GM04504 (cell line): ENCODE measurements at regions not wholly inside any gene's neighbourhood (a gene's known extent, or its start where the extent isn't known, plus 50 kb on each side); places are given as distances from the start of the nearest gene placed in this dataset.

Experiments used
- DNase-seq: peaks from one replicate; pipeline ENCODE4 v3.0.0-alpha.2; 2012; ENCODE audit warnings: low read depth

DNA sequence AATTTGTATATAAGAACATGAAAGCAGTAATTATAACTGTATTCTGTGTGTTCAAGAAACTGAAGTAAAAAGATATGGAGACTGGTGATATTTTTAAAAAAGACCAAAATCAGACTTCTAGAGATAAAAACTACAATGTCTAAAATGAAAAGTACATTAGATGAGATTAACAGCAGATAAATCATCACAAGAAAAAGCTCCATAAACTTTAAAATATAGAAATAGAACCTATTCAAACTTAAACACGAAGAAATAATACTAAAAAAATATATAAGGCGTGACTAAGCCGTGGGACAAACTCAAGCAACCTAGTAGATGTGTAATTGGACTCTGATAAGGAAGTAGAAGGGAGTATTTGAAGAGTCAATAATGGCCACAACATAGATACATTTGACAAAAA is 189.1 kb upstream of the ZMIZ1 start:
- DNase-seq = no peak

GRCh38 chr10:78886129-78886528 is 182.6 kb upstream of the ZMIZ1 start:
- DNase-seq = no peak

GRCh38 chr10:78889536-78890063 is 179.2 kb upstream of the ZMIZ1 start:
- no peak for DNase-seq

- DNase-seq = no peak
Observed at GRCh38 chr10:78890506-78890905, 178.3 kb upstream of the ZMIZ1 start.

GRCh38 chr10:78891741-78892140 is 177.0 kb upstream of the ZMIZ1 start:
- DNase-seq = no peak

DNA sequence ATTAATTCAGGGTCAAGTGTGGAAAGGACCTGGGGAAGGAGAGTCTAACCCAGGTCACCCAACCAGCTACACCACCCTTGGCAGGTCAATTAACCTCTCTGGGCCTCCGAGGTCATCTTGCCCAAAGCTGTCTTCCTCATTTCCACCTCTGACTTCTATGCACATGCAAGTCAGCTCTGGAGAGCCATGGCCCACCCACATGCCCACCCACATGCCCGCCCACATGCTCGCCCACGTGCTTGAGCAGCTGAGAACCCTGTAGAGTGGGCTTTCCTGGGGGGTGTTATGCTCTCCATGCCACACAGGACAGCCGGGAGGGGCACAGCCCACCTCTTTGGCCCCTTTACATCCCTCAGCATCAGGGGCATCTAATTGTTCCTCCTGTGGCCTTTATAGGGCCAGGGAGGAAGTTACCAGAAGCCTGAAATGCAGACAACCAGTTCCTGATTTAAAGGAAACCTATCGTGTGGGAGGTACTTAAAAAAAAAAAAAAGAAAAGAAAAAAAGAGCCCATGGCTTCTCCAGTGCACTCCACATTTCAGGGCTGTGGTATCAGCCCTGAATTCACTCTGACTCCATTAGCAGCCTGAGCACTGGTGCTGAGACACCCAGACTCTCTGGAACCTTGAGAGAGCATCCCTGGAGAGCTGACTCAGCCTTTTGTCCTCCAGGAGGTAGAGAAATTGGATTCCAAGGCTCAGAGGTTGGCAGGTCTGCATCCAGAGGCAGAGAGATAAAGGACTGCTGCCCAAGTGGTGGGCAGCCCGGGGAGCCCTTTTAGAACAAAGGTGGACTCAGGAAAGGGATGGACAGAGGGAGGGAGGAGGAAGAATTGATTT is 176.2 kb upstream of the ZMIZ1 start:
- DNase-seq = no peak

DNA sequence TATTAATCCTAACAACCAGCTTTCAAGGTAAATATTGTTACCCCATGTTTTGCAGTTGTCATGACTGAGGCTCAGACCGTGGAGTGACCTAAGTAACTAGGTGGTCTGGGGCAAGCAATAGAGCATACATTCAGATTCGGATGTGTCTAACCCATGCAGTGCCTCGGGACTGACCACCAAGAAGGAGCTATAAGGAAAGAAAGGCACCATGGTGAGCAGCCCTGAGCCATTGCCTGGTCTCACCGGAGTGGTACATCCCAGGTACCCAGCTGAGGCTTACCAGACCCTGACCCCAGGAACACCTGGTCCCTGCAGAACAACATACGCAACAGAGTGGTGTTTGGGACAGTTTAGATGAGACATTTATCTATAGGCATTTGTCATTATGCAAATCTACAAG is 175.5 kb upstream of the ZMIZ1 start:
- DNase-seq = no peak

DNA sequence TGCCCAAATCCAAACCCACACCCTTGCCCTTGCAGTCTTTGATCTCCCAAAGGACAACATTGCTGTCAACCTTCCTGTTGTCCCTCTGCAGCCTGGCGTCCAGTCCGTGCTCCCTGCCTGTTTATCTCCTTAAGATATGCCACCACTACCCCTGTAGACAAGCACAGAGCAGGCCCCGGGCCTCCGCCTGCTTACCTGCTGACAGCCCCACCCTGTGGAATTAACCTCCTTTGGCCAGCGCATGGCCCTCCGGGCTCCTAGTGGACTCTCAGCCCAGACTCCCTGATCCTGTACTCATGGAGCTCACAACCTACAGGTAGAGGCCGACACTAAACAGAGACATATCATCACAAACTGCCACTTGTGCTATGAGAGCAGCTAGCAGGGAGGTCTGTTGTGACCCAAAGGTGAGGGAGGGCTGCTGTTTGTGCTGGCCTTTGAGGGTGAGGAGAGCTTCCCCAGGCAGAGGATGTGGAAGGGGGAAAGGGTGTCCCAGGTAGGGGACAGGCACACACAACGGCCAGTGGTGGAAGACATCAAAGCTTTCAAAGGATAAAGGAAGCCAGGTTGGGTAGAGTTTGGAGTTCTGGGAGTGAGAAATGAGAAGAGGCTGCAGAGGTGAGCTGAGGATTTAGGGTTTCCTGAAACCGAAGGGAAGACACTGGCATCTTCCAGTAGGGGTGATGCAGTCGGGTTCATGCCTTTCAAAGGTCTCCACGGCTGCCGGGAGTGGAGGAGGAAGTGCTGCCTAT is 174.5 kb upstream of the ZMIZ1 start:
- no peak for DNase-seq

DNA sequence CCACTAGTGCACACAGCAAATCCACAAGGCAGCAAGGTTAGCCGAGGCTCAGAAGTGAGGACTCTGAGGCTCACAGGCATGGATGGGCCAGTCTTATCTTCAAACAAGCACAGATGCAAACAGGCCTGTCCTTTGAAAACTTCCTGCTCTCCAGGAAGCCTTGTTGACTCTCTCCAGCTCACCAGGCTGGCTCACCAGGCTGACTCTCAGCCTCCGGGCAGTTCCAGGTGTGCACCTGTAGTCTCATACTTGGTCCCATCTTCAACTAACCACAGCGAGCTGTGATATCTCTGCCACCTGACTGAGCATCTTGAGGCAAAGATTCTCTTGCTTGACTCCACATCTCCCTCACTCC is 173.9 kb upstream of the ZMIZ1 start:
- no peak for DNase-seq

DNA sequence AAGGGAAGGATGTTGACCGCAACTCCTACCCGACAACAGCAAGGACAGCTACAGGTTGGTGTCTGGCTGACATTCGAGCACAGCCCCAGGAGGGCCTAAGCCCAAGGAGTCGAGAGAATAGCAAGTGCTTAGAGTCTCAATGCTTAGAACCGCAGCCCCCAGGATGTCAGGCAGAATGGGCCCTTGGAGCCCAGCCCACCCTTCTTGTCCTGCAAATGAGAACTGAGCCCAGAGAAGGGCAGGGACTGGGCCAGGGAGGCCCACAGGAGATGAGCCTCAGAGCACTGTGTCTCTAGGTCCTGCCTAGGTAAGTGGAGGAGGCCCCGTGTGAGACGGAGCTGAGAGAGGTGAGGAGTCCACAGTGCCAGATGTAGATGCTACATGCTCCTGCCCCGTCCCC is 173.3 kb upstream of the ZMIZ1 start:
- no peak for DNase-seq

DNA sequence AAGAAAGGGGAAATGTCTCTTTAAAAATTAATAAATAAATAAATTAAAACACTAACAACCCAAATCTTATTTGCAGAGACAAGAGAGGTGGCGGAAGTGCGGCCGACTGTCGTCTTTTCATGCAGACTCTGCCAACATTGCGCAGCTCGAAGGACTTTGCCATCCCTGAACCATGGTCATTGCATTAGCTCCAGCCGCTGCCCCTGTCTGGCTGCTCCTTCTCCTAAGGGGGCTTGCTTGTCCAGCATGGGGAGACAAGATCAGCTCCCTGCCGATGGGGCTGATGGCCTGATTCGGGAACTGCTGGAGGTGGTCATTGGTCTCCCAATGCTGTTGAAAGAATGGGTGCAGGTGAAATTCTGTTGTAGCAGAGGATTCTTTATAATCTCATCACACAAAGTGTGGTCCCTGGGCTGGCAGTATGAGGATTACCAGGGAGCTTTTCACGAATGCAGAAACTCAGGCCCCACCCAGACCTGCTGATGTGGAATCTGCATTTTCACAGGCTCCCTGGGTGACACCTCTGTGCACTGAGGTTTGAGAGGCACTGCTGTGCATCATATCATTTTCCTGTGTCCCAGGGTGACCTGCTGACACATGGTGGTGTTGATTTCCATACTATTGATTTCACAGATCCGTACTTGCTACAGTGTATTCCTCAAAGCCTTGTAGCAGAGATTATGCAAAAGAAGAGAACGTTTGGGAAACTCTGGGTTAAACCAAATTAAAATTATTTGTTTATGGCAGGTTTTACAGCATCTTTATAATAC is 172.4 kb upstream of the ZMIZ1 start:
- no peak for DNase-seq

DNA sequence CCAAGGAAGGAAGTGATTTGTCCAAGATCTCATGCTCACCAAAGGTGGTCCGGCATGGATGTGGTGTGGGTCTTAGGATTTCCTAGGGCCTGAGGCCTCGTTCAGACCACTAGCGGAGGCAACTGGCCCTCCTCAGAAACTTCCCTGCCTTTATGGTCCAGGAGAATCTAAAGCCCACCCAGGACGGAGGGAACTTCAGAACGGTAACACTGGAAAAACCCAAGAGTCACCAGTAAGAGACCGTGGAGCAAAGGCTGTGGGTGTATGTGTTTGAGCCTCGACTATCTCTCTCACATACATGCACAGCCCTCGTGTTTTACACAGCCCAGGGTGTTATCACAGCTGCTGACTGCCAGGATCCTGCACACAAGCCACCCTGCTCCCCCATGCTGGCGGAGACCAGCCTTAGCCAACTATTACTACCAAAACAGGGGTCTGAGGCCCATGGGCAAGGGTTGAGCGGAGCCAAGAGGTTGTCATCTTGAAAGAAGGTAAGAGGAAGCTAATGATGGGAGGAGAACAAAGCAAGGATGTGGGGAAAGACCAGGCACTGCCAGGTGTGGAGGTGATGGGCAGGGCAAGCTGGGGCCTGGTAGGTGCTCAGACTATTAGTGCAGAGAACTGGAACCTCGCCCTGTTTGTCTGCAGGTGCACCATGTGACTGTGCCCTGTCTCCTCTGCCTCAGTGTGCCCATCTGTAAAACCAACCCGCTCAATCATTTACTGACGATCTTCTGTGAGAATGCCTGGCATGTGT is 170.2 kb upstream of the ZMIZ1 start:
- DNase-seq = no peak

GRCh38 chr10:78899098-78899754 is 169.5 kb upstream of the ZMIZ1 start:
- DNase-seq = no peak

DNA sequence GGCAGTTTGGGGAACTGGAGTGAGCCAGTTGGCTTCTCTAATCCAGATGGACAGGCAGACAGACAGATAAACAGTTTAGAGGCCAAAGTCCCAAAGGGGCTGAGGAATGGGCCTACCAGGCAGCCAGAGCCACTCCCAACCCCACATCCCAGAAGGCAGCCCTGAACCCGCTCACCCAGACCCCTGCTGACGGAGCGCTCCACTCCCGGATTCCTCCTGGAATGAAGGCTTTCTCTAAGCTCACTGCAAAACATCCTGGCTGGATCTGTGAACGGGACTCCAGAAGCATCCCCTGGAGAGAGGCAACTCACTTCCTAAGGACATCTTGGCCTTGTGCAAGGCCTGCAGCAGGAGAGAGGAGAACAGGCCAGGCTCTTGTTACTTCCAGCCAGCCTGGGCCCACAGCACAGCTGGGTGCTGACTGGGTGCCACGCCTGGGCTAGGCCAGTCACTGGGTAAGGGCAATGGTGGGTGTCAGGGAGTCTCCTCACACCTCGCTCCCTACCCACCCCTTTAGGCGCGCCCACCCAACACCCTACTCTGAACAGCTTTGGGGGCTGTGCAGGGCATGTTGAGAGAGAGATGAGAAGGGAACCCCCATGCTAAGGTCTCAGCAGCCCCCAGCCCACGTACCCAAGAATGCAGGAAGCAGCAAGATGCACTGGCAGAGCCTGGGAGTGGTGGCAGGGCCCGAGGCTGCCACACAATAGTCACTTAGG is 168.6 kb upstream of the ZMIZ1 start:
- no peak for DNase-seq

DNA sequence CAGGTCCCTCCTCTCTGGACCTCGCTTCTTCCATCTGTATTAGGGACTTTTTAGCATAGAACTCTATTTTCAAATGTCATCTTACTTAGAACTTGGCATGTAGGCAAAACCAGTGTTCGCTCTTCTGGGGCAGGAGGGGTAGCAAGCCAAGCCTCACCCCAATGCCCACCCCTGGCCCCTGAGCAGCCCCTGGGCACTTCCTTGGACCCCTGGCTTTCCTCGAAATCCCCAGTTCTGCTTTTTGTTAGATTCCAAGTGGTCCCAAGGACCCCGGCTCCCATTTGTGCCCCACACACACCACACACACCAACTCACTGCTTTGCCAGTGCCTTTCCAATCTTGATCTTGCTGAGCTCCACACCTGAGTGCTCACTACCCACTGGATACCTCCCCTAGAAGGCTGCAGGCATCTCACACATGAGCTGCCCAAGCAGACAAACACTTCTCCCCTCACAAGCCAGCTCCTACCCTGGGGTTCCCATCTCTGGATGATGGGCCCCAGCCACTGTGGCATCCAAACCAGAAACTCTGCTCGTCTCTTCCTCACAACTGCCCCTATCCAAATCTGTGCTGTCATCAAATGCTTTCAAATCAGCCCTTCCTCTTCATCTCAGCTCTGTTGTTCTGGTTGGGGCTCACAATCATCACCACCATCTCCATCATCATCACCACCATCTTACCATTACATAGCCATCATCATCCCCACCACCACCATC is 167.9 kb upstream of the ZMIZ1 start:
- DNase-seq = no peak

GRCh38 chr10:78901694-78902093 is 167.1 kb upstream of the ZMIZ1 start:
- no peak for DNase-seq

- DNase-seq = no peak
Observed at GRCh38 chr10:78902815-78903214, 166.0 kb upstream of the ZMIZ1 start.

- DNase-seq = no peak
Observed at GRCh38 chr10:78903341-78903940, 165.3 kb upstream of the ZMIZ1 start.

GRCh38 chr10:78904196-78904595 is 164.6 kb upstream of the ZMIZ1 start:
- DNase-seq = no peak
